CD4-positive, alpha-beta memory T cell (primary cell): ENCODE measurements at regions not wholly inside any gene's neighbourhood (a gene's known extent, or its start where the extent isn't known, plus 50 kb on each side); places are given as distances from the start of the nearest gene placed in this dataset.
"Not testable (repeated sequence)": the region's sequence is repeated elsewhere in the genome, so short reads cannot be mapped to it uniquely, and the experiment has no call there.

Experiments
- CTCF ChIA-PET: fragments of 350-600 bp; sonication (Branson Sonifier 250); formaldehyde crosslinking; loops from one replicate; lab custom pipeline; 2021; ENCODE audit warnings: inconsistent platforms; ENCODE audit not compliant: partially characterized antibody; lab: Charles Lee
- POLR2A ChIA-PET: fragments of 350-600 bp; sonication (Branson Sonifier 250); formaldehyde crosslinking; loops from one replicate; lab custom pipeline; 2021; ENCODE audit not compliant: partially characterized antibody; lab: Charles Lee
- DNase-seq, 5 donors: peaks; one replicate each; pipeline versions ENCODE4 v3.0.0 to v3.0.0-alpha.2; 2020 to 2022; ENCODE audit warnings: mixed read lengths in 1 of 5
- H3K27ac ChIP-seq: one replicate; pipeline ENCODE4 v1.7.0; 2013; ENCODE audit warnings: low read depth, low read length
- H3K27me3 ChIP-seq: 2 replicates; pipeline ENCODE4 v1.7.0; 2013; ENCODE audit warnings: mild to moderate bottlenecking, low read length, moderate library complexity; ENCODE audit not compliant: insufficient read depth
- H3K36me3 ChIP-seq: 2 replicates; pipeline ENCODE4 v1.7.0; 2013; ENCODE audit warnings: mild to moderate bottlenecking, low read length, moderate library complexity; ENCODE audit not compliant: insufficient read depth
- H3K4me1 ChIP-seq: 2 replicates; pipeline ENCODE4 v1.7.0; 2013; ENCODE audit warnings: mild to moderate bottlenecking, low read length, moderate library complexity; ENCODE audit not compliant: insufficient read depth
- H3K4me3 ChIP-seq, 2 donors: one replicate each; pipeline ENCODE4 v1.7.0; 2013; ENCODE audit warnings: low read length in 2 of 2, mild to moderate bottlenecking in 1 of 2
- H3K9me3 ChIP-seq, 2 donors: one replicate each; pipeline ENCODE4 v1.7.0; 2013; ENCODE audit warnings: low read length in 2 of 2, control low read depth in 1 of 2; ENCODE audit not compliant: control insufficient read depth in 1 of 2
- H3K27ac Mint-ChIP-seq, 7 donors: one replicate each; pipeline ENCODE4 v1.8.0; 2020 to 2021; ENCODE audit warnings: mixed read lengths in 7 of 7, mild to moderate bottlenecking in 6 of 7, inconsistent platforms in 3 of 7, moderate library complexity in 3 of 7
- H3K27me3 Mint-ChIP-seq, 2 donors: one replicate each; pipeline ENCODE4 v1.8.0; 2020 to 2021; ENCODE audit warnings: mixed read lengths in 2 of 2
- H3K36me3 Mint-ChIP-seq, 2 donors: one replicate each; pipeline ENCODE4 v1.8.0; 2020 to 2021; ENCODE audit warnings: mixed read lengths in 2 of 2, inconsistent platforms in 1 of 2, mild to moderate bottlenecking in 1 of 2
- H3K4me1 Mint-ChIP-seq, 4 donors: one replicate each; pipeline ENCODE4 v1.8.0; 2020 to 2021; ENCODE audit warnings: mixed read lengths in 4 of 4, mild to moderate bottlenecking in 1 of 4
- H3K4me3 Mint-ChIP-seq, 8 donors: one replicate each; pipeline ENCODE4 v1.8.0; 2020 to 2021; ENCODE audit warnings: mixed read lengths in 8 of 8, mild to moderate bottlenecking in 7 of 8, moderate library complexity in 6 of 8, inconsistent platforms in 3 of 8
- H3K9me3 Mint-ChIP-seq, 8 donors: one replicate each; pipeline ENCODE4 v1.8.0; 2020 to 2021; ENCODE audit warnings: mixed read lengths in 8 of 8, mild to moderate bottlenecking in 5 of 8, inconsistent platforms in 3 of 8, moderate library complexity in 1 of 8
- intact Hi-C: fragments of 100-400 bp; cut with micrococcal nuclease; formaldehyde crosslinking; loops from one replicate; pipeline ENCODE4 v1.15.1; 2023

GRCh38 chr1:60808676-60809075, 273.7 kb upstream of the NFIA start:
- H3K4me1 Mint-ChIP-seq: no peaks in the 10 kb centered on the region
- POLR2A ChIA-PET: no interaction called here

GRCh38 chr1:60802884-60803283, 279.5 kb upstream of the NFIA start:
- Histone ChIP-seq H3K27me3 (no peaks in the 10 kb centered on the region), H3K36me3 (no peaks in the 10 kb centered on the region), H3K9me3 (no peaks in the 10 kb centered on the region), H3K4me3 (no peak overlapping the region), H3K4me1 (no peaks in the 10 kb centered on the region), H3K27ac (no peak overlapping the region)
- Mint-ChIP-seq H3K27me3 (no peaks in the 10 kb centered on the region), H3K27ac (no peak overlapping the region), H3K4me3 (no peak overlapping the region), H3K9me3 (peaks cover 4 to 29% (median 12%) of the 10 kb centered on the region in 8 donors), H3K4me1 (no peaks in the 10 kb centered on the region), H3K36me3 (no peaks in the 10 kb centered on the region)
- no peak for DNase-seq
- POLR2A ChIA-PET: no interaction called here
- CTCF ChIA-PET: no interaction called here
- intact Hi-C loops: no loop called here

More at GRCh38 chr1:60808676-60809075, 273.7 kb upstream of the NFIA start:
- Histone ChIP-seq H3K4me3 (no peak overlapping the region), H3K27ac (no peak overlapping the region), H3K4me1 (no peaks in the 10 kb centered on the region), H3K27me3 (no peaks in the 10 kb centered on the region), H3K36me3 (no peaks in the 10 kb centered on the region), H3K9me3 (no peaks in the 10 kb centered on the region)
- peaks cover 0 to 2% of the 10 kb centered on the region in 2 donors for H3K27me3 Mint-ChIP-seq
- no peaks in the 10 kb centered on the region for H3K36me3 Mint-ChIP-seq
- H3K4me3 Mint-ChIP-seq: no peak overlapping the region
- no peak for DNase-seq
- CTCF ChIA-PET: no interaction called here
- H3K27ac Mint-ChIP-seq: no peak overlapping the region
- peaks cover 3 to 27% (median 12%) of the 10 kb centered on the region in 8 donors for H3K9me3 Mint-ChIP-seq
- intact Hi-C loops: no loop called here

- H3K27me3 Mint-ChIP-seq: no peaks in the 10 kb centered on the region
- intact Hi-C loops: no loop called here
- POLR2A ChIA-PET: no interaction called here
- peaks cover 0 to 4% (median 0%) of the 10 kb centered on the region in 8 donors for H3K9me3 Mint-ChIP-seq
- CTCF ChIA-PET: no interaction called here
- Histone ChIP-seq H3K27ac (no peak overlapping the region), H3K9me3 (no peaks in the 10 kb centered on the region), H3K4me3 (no peak overlapping the region), H3K27me3 (no peaks in the 10 kb centered on the region), H3K36me3 (no peaks in the 10 kb centered on the region), H3K4me1 (no peaks in the 10 kb centered on the region)
- H3K4me3 Mint-ChIP-seq: no peak overlapping the region
- H3K36me3 Mint-ChIP-seq: no peaks in the 10 kb centered on the region
- no peaks in the 10 kb centered on the region for H3K4me1 Mint-ChIP-seq
- H3K27ac Mint-ChIP-seq: no peak overlapping the region
- no peak for DNase-seq
Observed at GRCh38 chr1:60797351-60797750, 285.0 kb upstream of the NFIA start.

- intact Hi-C loops: no loop called here
Observed at GRCh38 chr1:60791226-60791625, 291.1 kb upstream of the NFIA start.

GRCh38 chr1:60773099-60773498, 309.3 kb upstream of the NFIA start:
- intact Hi-C loops, CTCF ChIA-PET, H3K4me3 Mint-ChIP-seq, H3K4me3 ChIP-seq, H3K4me1 ChIP-seq, H3K36me3 Mint-ChIP-seq, POLR2A ChIA-PET, H3K27ac ChIP-seq, H3K4me1 Mint-ChIP-seq, H3K27me3 Mint-ChIP-seq, H3K27me3 ChIP-seq, H3K27ac Mint-ChIP-seq, H3K9me3 ChIP-seq, H3K36me3 ChIP-seq, DNase-seq: not testable (repeated sequence)
- H3K9me3 Mint-ChIP-seq: peaks cover 0 to 18% (median 4%) of the 10 kb centered on the region in 8 donors

More at GRCh38 chr1:60791226-60791625, 291.1 kb upstream of the NFIA start:
- Mint-ChIP-seq H3K9me3 (peaks cover 0 to 5% (median 0%) of the 10 kb centered on the region in 8 donors), H3K27me3 (peaks cover 2 to 4% of the 10 kb centered on the region in 2 donors), H3K4me1 (no peaks in the 10 kb centered on the region), H3K27ac (no peak overlapping the region), H3K36me3 (no peaks in the 10 kb centered on the region), H3K4me3 (no peak overlapping the region)
- no peaks in the 10 kb centered on the region for H3K27me3 ChIP-seq
- no peak overlapping the region for H3K4me3 ChIP-seq
- H3K4me1 ChIP-seq: no peaks in the 10 kb centered on the region
- H3K27ac ChIP-seq: no peak overlapping the region
- no peaks in the 10 kb centered on the region for H3K36me3 ChIP-seq
- ChIA-PET CTCF (no interaction called here), POLR2A (no interaction called here)
- no peak for DNase-seq
- no peaks in the 10 kb centered on the region for H3K9me3 ChIP-seq

GRCh38 chr1:60769082-60769481, 313.3 kb upstream of the NFIA start:
- DNase-seq: no peak
- Mint-ChIP-seq H3K27me3 (no peaks in the 10 kb centered on the region), H3K4me3 (no peak overlapping the region), H3K27ac (no peak overlapping the region), H3K36me3 (no peaks in the 10 kb centered on the region), H3K9me3 (peaks cover 0 to 11% (median 3%) of the 10 kb centered on the region in 8 donors), H3K4me1 (no peaks in the 10 kb centered on the region)
- no peak overlapping the region for H3K4me3 ChIP-seq
- no peaks in the 10 kb centered on the region for H3K36me3 ChIP-seq
- intact Hi-C loops: no loop called here
- no peaks in the 10 kb centered on the region for H3K9me3 ChIP-seq
- no peaks in the 10 kb centered on the region for H3K4me1 ChIP-seq
- no peak overlapping the region for H3K27ac ChIP-seq
- ChIA-PET CTCF (no interaction called here), POLR2A (no interaction called here)
- no peaks in the 10 kb centered on the region for H3K27me3 ChIP-seq

GRCh38 chr1:60765204-60765603, 317.2 kb upstream of the NFIA start:
- intact Hi-C loops: no loop called here
- no peak for DNase-seq

GRCh38 chr1:60764489-60764888, 317.9 kb upstream of the NFIA start:
- H3K27me3 ChIP-seq: no peaks in the 10 kb centered on the region
- H3K4me1 Mint-ChIP-seq: no peaks in the 10 kb centered on the region
- intact Hi-C loops: no loop called here
- no peak for DNase-seq
- H3K36me3 Mint-ChIP-seq: no peaks in the 10 kb centered on the region
- H3K27me3 Mint-ChIP-seq: peaks cover 0 to 3% of the 10 kb centered on the region in 2 donors
- no peak overlapping the region for H3K4me3 ChIP-seq
- no peak overlapping the region for H3K27ac Mint-ChIP-seq
- H3K36me3 ChIP-seq: no peaks in the 10 kb centered on the region
- CTCF ChIA-PET: no interaction called here
- H3K9me3 ChIP-seq: no peaks in the 10 kb centered on the region
- no peak overlapping the region for H3K4me3 Mint-ChIP-seq
- peaks cover 0 to 7% (median 2%) of the 10 kb centered on the region in 8 donors for H3K9me3 Mint-ChIP-seq
- POLR2A ChIA-PET: no interaction called here
- no peak overlapping the region for H3K27ac ChIP-seq
- no peaks in the 10 kb centered on the region for H3K4me1 ChIP-seq

More at GRCh38 chr1:60765204-60765603, 317.2 kb upstream of the NFIA start:
- H3K27me3 Mint-ChIP-seq: peaks cover 0 to 3% of the 10 kb centered on the region in 2 donors
- Histone ChIP-seq H3K9me3 (no peaks in the 10 kb centered on the region), H3K4me3 (no peak overlapping the region), H3K36me3 (no peaks in the 10 kb centered on the region), H3K27me3 (no peaks in the 10 kb centered on the region), H3K4me1 (no peaks in the 10 kb centered on the region), H3K27ac (no peak overlapping the region)
- peaks cover 0 to 8% (median 2%) of the 10 kb centered on the region in 8 donors for H3K9me3 Mint-ChIP-seq
- CTCF ChIA-PET: no interaction called here
- H3K27ac Mint-ChIP-seq: no peak overlapping the region
- H3K4me3 Mint-ChIP-seq: no peak overlapping the region
- H3K4me1 Mint-ChIP-seq: no peaks in the 10 kb centered on the region
- POLR2A ChIA-PET: no interaction called here
- no peaks in the 10 kb centered on the region for H3K36me3 Mint-ChIP-seq
